ENCODE measurements at regions not wholly inside any gene's neighbourhood (a gene's known extent, or its start where the extent isn't known, plus 50 kb on each side); places are given as distances from the start of the nearest gene placed in this dataset.

- Mint-ChIP-seq H3K27me3 (ENCODE audit: low read depth) (no peaks in the 10 kb centered on the region), H3K36me3 (no peaks in the 10 kb centered on the region), H3K4me1 (no peaks in the 10 kb centered on the region), H3K4me3 (no peak overlapping the region), H3K9me3 (peaks cover 16% of the 10 kb centered on the region), H3K27ac (no peak overlapping the region)
- DNase-seq (ENCODE audit: low spot score in 2 of 2, unreplicated experiment in 2 of 2), result no peak
- TF ChIP-seq CTCF (IDR thresholded peaks at IDR 0.05; ENCODE audit: unreplicated experiment), result no peak
Measured at GRCh38 chr6:93124006-93124632, 295.2 kb downstream of the EPHA7 start.

DNA sequence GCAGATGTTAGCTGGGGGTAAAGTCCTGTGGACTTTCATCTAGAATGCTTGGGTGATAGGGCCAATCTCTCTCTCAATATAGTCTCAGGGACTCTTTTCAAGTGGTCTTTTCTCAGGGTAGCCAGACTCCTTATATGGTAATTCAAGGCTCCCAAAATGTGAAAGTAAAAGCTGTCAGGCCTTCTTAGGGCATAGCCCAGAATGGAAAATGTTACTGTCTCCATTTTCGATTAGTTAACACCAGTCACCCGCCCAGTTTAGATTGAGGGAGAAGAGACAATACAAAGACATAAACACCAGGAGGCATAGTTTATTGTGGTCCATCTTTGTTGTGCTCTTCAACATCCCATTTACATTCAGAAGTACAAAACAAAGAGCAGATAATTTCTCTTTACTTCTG lies 295.8 kb downstream of the EPHA7 start:
- Mint-ChIP-seq H3K27me3 (ENCODE audit: low read depth) (no peaks in the 10 kb centered on the region), H3K4me3 (no peak overlapping the region), H3K36me3 (no peaks in the 10 kb centered on the region), H3K4me1 (no peaks in the 10 kb centered on the region), H3K27ac (no peak overlapping the region), H3K9me3 (peaks cover 13% of the 10 kb centered on the region)
- DNase-seq (ENCODE audit: low spot score in 2 of 2, unreplicated experiment in 2 of 2), result no peak
- TF ChIP-seq CTCF (IDR thresholded peaks at IDR 0.05; ENCODE audit: unreplicated experiment), result no peak

- no peak overlapping the region for H3K27ac Mint-ChIP-seq
- no peaks in the 10 kb centered on the region for H3K27me3 Mint-ChIP-seq (ENCODE audit: low read depth)
- no peaks in the 10 kb centered on the region for H3K9me3 Mint-ChIP-seq
- no peak overlapping the region for H3K4me3 Mint-ChIP-seq
- H3K4me1 Mint-ChIP-seq, result no peaks in the 10 kb centered on the region
- DNase-seq (ENCODE audit: low spot score in 2 of 2, unreplicated experiment in 2 of 2), result no peak
- no peak for TF ChIP-seq CTCF (IDR thresholded peaks at IDR 0.05; ENCODE audit: unreplicated experiment)
- H3K36me3 Mint-ChIP-seq, result no peaks in the 10 kb centered on the region
Measured at GRCh38 chr6:93120154-93120742, 299.1 kb downstream of the EPHA7 start.

DNA sequence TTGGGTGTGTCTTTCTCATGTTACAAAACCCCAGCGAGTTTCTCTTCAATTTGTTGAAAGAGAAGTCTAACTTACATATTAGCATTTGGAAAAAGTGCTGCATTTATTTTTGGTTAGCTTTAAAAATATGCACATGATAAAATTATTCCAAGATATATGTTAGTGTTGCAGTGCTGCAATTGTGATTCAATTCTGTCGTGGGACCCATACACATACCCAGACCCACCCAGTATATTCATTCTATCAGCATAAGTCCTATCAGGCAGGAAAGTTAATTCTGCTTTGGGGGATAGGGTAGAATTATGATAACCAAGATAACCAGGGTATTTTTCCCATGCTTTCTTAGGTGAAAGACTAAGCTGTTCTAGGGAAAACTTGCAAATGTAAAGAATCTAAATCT lies 313.5 kb downstream of the EPHA7 start:
- no peak overlapping the region for H3K4me3 Mint-ChIP-seq
- H3K36me3 Mint-ChIP-seq, result no peaks in the 10 kb centered on the region
- DNase-seq (ENCODE audit: low spot score in 2 of 2, unreplicated experiment in 2 of 2), result no peak
- no peaks in the 10 kb centered on the region for H3K27me3 Mint-ChIP-seq (ENCODE audit: low read depth)
- H3K27ac Mint-ChIP-seq, result peak overlapping the region; percentile 49
- peaks cover 18% of the 10 kb centered on the region for H3K4me1 Mint-ChIP-seq
- no peak for TF ChIP-seq CTCF (IDR thresholded peaks at IDR 0.05; ENCODE audit: unreplicated experiment)
- H3K9me3 Mint-ChIP-seq, result peaks cover 6% of the 10 kb centered on the region

DNA sequence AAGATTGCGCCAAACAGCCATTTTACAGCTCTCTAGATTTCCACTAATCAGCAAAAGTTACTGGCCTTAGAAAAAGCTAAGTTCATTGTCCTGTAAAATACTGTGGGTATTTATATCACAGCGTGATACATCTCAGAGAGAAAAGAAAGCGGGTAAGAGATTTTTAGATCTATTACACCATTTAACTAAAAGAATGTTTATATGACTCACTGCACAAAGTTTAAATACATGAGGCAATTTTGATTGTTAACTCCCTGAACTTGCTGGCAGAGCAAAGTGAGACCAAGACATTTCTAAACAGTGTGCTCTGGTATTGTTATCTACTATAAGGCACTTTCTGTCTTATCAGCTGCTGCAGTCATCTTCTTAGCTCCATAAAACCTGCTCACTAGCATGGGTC lies 314.3 kb downstream of the EPHA7 start:
- TF ChIP-seq CTCF (IDR thresholded peaks at IDR 0.05; ENCODE audit: unreplicated experiment), result no peak
- Mint-ChIP-seq H3K9me3 (peaks cover 11% of the 10 kb centered on the region), H3K4me1 (peaks cover 18% of the 10 kb centered on the region), H3K27me3 (ENCODE audit: low read depth) (no peaks in the 10 kb centered on the region), H3K4me3 (no peak overlapping the region), H3K27ac (peak overlapping the region; percentile 9), H3K36me3 (no peaks in the 10 kb centered on the region)
- DNase-seq (ENCODE audit: low spot score in 2 of 2, unreplicated experiment in 2 of 2), result no peak
